ENCODE measurements at regions not wholly inside any gene's neighbourhood (a gene's known extent, or its start where the extent isn't known, plus 50 kb on each side); places are given as distances from the start of the nearest gene placed in this dataset.
"Not testable (repeated sequence)": the region's sequence is repeated elsewhere in the genome, so short reads cannot be mapped to it uniquely, and the experiment has no call there.

DNA sequence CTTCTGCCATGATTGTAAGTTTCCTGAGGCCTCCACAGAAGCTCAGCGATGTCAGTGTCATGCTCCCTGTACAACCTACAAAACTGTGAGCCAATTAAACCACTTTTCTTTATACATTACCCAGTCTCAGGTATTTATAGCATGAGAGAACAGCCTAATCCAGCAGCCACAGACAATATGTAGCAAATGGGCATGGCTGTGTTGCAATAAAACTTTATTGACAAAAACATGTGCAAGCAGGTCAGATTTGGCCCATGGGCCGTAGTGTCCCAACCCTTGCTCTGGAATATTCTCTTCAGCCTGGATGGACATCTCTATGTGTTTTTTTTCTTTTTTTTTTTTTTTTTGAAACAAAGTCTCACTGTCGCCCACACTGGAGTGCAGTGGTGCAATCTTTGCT, 60.9 kb upstream of the EEF2KMT start:
- POLR2A ChIA-PET (ENCODE audit: low non-redundant PET) = no interaction called here
- CTCF ChIA-PET = no interaction called here
- DNase-seq (ENCODE audit: low spot score) = no peak
- TF ChIP-seq, protein P1, sequence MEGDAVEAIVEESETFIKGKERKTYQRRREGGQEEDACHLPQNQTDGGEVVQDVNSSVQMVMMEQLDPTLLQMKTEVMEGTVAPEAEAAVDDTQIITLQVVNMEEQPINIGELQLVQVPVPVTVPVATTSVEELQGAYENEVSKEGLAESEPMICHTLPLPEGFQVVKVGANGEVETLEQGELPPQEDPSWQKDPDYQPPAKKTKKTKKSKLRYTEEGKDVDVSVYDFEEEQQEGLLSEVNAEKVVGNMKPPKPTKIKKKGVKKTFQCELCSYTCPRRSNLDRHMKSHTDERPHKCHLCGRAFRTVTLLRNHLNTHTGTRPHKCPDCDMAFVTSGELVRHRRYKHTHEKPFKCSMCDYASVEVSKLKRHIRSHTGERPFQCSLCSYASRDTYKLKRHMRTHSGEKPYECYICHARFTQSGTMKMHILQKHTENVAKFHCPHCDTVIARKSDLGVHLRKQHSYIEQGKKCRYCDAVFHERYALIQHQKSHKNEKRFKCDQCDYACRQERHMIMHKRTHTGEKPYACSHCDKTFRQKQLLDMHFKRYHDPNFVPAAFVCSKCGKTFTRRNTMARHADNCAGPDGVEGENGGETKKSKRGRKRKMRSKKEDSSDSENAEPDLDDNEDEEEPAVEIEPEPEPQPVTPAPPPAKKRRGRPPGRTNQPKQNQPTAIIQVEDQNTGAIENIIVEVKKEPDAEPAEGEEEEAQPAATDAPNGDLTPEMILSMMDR (conservative IDR thresholded peaks at IDR 0.05; ENCODE audit: low read depth) = no peak
- H3K27ac ChIP-seq = no peak overlapping the region

DNA sequence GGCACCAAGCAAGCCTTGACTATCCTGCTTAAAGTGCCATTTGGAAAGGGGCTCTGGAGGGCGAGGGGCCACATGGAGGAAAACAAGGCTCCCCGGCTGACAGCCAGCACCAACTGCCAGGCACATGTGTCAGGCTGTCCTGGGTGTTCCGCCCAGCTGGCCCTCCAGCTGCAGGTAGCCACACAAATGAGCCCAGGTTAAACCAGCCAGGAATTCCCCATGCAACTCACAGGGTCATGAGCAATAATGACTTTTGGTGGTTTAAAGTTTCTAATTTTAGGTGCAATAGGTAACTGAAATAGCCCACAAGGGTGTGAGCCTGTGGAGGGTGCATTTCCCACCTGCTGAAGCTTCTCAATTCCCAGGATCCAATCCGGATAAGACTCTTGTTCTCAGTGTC, 58.9 kb upstream of the EEF2KMT start:
- DNase-seq (ENCODE audit: low spot score); POLR2A ChIA-PET (ENCODE audit: low non-redundant PET); H3K27ac ChIP-seq; CTCF ChIA-PET: not testable (repeated sequence)

DNA sequence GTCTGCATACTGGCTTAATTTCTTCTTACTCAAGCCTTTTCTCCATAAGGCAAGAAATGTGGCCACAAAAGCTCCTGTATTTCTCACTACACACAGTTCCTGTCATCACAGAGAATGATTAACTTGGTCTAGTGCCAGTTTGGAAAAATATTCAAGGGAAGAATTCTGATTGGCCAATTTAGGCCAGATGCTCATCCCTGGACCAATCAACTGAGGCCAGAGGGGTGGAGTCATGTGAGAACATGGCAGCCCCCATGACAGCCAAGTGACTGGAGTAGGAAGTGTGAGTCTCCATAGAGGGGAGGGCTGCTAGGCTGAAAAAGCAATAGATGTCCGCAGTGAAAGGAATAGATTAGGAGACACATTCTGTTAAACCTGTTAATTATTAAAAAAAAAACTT, 56.4 kb upstream of the EEF2KMT start:
- CTCF ChIA-PET; DNase-seq (ENCODE audit: low spot score); POLR2A ChIA-PET (ENCODE audit: low non-redundant PET); H3K27ac ChIP-seq: not testable (repeated sequence)

DNA sequence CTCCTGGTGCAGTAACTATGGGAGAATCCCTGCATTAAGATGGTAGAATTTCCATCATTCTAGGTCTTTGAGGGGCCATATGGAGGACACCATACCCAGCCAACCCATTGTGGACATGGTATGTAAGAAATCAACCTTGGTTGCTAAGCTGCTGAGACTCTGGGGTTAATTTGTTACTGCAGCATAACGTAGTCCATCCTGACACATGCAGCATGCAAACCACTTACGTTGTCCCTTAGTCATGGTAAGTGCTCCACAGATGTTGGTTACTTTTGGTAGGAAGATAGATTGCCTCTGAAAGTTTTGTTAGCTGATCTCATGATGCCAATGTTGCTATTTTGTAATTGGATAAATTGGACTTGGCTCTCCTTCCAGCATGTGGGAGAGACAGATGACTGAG, 53.8 kb upstream of the EEF2KMT start:
- H3K27ac ChIP-seq; CTCF ChIA-PET; DNase-seq (ENCODE audit: low spot score); POLR2A ChIA-PET (ENCODE audit: low non-redundant PET): not testable (repeated sequence)

Data from RWPE1 (cell line).